Stimulated activated CD8-positive, alpha-beta memory T cell treated with anti-CD3 and anti-CD28 coated beads, Interleukin-7, amount 100 ng/mL, for 1 hour (primary cell): ENCODE measurements at regions not wholly inside any gene's neighbourhood (a gene's known extent, or its start where the extent isn't known, plus 50 kb on each side); places are given as distances from the start of the nearest gene placed in this dataset.
"Not testable (repeated sequence)": the region's sequence is repeated elsewhere in the genome, so short reads cannot be mapped to it uniquely, and the experiment has no call there.

ENCODE experiments used
- DNase-seq, 2 donors: peaks; one replicate each; pipeline ENCODE4 v3.0.0-alpha.2; 2020; ENCODE audit warnings: low read depth in 2 of 2

DNA sequence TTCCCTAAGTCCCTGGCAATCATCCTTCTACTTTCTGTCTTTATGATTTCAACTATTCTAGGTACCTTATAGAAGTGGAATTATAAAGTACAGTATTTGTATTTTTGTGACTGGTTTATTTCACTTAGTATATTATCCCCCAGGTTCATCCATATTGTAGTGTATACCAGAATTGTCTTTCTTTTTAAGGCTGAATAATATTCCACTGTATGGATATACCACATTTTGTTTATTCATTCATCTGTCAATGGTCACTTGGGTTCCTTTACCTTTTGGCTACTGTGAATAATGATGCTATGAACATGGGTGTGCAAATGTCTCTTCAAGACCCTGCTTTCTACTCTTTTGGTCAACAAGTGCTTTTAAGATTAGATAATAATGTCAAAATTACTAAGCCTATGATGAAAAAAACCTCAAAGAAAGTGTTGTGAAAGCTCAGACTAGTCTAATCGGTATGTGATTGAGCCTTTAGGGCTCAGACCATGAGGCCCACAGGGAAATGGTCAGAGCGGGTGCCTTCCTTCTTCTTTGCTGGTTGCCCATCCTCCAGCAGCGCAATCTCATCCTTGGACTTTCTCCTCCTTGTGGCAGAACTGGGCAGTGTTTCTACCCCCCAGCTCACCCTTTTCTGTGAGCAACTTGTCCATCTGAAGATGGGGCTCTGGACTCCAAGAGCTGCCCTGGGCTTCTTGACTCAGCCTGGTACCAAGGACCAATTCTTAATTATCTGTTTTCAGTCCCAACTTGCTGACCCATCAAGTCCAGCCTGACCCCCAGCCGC, 105.4 kb downstream of the TTC8 start:
- no peak for DNase-seq

GRCh38 chr14:88931321-88932110, 107.1 kb downstream of the TTC8 start:
- DNase-seq, result no peak

DNA sequence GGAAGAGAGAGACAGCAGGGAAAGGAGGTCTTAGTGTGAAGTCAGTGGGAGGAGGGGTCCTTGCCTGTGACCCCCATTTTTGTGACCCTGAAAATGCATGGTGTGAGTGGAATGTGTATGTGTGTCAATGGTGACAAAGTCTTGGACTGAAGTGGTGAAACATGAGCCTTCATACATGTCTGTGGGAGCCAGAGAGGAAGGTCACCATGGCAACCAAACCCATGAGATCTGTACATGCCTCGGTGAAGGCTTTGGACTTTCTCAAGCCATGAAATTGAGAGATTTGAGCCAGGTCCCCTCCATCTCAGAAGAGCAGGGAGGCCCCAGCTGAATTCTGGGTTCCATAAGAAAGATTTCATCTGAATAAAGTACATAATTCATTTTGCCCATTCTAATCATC, 108.7 kb downstream of the TTC8 start:
- DNase-seq, result no peak

DNA sequence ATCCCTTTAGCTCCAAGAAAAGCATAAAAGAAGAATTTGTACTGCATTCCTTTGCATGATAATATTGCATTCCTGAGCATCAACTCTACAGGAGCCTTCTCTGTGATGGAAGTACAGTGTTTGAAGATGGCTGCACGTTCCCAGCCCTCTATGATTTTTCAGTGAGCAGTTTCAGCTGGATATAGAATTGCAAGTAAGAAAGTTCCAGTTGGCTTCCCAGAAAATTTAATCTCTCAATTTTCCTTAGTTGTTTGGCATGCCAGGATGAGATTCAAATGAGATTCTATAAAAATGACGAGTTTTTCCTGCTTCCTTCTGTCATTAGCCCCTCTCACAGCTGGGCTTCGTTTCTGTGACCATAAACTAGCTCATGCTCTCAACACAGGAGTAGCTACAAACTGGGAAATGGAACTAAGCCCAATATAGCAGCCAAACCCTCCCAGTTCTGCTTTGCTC, 109.9 kb downstream of the TTC8 start:
- no peak for DNase-seq

- no peak for DNase-seq
Observed at GRCh38 chr14:88935083-88935482, 110.6 kb downstream of the TTC8 start.

DNA sequence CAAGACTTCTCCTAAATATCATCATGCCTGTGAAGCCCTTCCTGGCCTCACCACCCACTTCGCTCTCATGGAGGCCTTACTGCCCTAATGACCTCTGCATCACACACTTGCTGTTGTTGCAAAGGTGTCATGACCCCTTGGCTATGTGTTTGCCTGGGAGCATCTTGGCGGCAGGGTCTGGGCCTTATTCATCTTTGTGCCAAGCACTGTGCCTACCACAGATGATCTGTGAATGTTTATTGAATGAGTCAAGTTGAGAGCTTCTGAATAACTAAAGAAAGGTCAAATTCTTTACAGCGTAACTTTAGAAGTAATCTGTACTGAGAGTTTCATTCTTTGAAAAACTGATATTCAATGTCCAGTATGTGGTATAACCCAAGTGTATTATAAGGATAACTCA, 113.3 kb downstream of the TTC8 start:
- DNase-seq, result no peak

DNA sequence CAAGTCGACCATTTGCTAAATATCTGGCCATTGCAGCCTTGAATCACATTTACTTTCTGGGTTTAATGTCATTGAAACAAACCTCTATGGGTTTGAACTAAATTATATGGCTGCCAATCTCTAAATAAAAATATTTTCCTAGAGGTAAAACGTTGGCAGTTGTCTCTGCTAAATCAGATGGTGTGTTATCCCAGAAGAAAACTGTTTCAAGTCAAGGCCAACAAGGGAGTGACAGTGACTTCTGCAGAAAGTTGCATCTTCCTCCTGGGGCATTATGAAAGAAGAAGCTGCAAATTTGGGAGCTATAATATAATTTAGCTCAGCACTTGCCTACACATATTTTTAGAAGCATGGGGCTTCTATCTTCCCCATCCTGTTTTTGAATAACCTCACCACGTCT, 116.2 kb downstream of the TTC8 start:
- DNase-seq, result no peak

DNA sequence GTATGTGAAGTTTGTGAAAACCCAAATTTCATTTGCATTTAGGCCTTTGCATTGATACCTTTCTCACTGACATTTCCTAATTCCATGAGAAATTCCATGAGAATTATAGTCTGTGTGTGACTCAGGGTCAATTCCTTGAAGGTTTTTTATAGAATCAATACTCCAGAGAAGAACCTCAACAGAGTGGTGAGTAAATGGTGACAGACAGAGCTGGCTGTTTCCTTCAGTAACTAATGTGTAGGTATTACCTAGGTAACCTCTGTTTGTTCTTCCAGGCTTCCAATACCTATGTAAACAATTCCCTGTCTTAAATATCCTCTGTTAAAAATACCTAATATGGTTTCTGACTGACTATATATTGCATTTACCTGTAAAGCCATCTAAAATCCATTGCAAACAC, 117.0 kb downstream of the TTC8 start:
- no peak for DNase-seq

- DNase-seq, result no peak
Observed at GRCh38 chr14:88947646-88948598, 123.5 kb downstream of the TTC8 start.

DNA sequence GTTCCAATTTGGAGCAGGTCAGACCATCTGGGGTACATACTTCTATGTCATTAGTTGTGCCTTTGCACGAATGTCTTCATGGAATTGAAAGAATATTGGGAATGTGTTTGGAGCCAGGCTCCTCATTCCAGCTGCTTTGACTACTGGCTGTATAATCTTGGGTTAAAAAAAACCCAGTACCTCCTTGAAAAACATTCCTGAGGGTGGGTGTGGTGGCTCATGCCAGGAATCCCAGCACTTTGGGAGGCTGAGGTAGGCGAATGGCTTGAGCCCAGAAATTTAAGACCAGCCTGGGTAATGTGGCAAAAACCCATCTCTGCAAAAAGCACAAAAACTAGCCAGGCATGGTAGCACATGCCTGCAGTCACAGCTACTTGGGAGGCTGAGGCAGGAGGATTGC, 125.6 kb downstream of the TTC8 start:
- DNase-seq, result no peak

GRCh38 chr14:88951370-88951769, 126.9 kb downstream of the TTC8 start:
- no peak for DNase-seq

GRCh38 chr14:88952901-88953300, 128.4 kb downstream of the TTC8 start:
- no peak for DNase-seq

DNA sequence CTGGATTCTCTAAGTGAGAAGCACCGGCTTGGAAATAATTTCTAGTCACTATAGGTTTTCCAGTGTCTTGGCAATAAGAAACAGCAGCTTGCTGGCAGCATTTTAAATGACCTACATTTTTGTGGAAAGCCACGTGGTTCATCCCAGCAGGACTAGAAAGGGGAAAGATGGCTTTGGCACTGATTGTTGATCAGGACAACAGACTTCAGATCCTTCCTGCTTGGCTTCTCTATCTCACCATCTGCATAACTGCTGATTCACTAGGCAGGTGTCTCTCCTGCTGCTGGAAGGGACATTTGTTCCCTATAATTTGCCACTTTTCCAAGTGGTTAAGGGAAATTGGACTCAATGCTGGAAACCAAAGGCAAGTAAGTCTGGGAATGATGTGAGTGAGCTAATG, 131.0 kb downstream of the TTC8 start:
- DNase-seq, result no peak

- DNase-seq, result no peak
Observed at GRCh38 chr14:88960496-88960895, 136.0 kb downstream of the TTC8 start.

DNA sequence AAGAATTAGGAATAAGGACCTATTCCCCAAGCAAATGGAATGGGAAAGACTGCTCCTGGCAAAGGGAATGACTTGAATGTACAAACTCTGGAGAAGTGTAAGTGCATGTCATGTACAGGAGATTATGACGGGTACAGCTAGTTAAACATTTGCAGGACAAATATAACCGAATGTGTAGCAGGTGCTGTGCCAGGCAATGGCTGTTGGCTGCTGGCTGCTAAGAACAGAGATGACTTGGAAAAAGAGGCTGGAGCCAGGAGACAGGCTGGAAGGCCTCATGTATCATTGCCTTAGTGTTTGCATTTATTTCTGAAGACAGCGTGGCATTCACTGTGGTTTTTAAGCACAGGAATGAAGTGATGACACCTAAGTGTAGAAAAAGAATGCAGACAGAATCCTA, 136.8 kb downstream of the TTC8 start:
- no peak for DNase-seq

DNA sequence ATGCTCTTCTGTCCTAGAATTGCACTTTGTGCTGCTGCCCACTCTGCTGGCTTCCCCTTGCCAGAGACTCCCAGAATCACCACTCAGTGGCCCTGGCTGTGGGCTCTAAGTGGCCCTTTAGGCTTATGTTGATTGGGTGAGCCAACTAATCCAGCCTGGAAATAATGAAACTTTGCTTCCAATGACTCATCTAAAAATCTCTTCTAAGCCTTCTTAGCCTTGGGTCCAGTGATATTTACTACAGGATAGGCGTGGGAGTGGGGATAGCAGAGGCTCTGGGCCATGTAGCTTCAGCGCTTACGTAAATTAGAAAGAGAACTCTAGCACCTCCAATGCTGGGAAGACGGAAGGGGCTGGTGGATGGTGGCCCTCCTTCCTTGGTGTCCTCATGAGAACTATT, 137.9 kb downstream of the TTC8 start:
- no peak for DNase-seq

- DNase-seq, result no peak
Observed at GRCh38 chr14:88967299-88967698, 142.8 kb downstream of the TTC8 start.

- no peak for DNase-seq
Observed at GRCh38 chr14:88975043-88975830, 150.8 kb downstream of the TTC8 start.

GRCh38 chr14:88975926-88976325, 151.5 kb downstream of the TTC8 start:
- DNase-seq, result no peak

- DNase-seq, result not testable (repeated sequence)
Observed at GRCh38 chr14:88980907-88981306, 156.5 kb downstream of the TTC8 start.

DNA sequence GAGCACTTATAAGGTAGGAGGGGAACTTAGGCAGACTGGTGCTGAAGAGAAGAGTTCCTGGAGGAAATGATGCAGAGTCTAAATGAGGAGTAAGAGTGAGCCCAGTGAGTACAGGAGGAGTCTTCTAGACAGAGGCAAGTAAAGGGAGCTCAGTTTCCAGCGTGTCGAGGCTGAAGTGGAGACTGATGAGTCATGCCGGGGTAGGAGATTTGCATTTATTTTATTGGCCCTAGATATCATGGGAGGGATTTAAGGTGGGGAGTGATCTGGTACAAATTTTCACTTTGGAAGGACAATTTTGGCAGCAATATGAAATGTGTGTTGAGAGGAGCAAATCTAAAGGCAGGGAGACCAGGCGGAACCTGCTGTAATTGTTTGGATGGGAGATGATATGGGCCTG, 157.5 kb downstream of the TTC8 start:
- DNase-seq, result no peak
